ENCODE measurements at regions not wholly inside any gene's neighbourhood (a gene's known extent, or its start where the extent isn't known, plus 50 kb on each side); places are given as distances from the start of the nearest gene placed in this dataset.

- no peak for TF ChIP-seq CTCF (IDR thresholded peaks at IDR 0.05; ENCODE audit: insufficient read depth, low read length)
- TF ChIP-seq GABPA (IDR thresholded peaks at IDR 0.05; ENCODE audit: low read depth) = no peak
- TF ChIP-seq REST (IDR thresholded peaks at IDR 0.05; ENCODE audit: insufficient replicate concordance, low read depth) = no peak
- no peak for TF ChIP-seq POLR2AphosphoS5 (IDR thresholded peaks at IDR 0.05; ENCODE audit: low read depth)
- no peak for TF ChIP-seq SPI1 (IDR thresholded peaks at IDR 0.05; ENCODE audit: borderline replicate concordance, low read depth)
These were observed 128.9 kb upstream of the NR5A2 start for GRCh38 chr1:199898654-199899053.

Data from HL-60 (cell line).